Lung (tissue), 11 donors: ENCODE measurements at regions not wholly inside any gene's neighbourhood (a gene's known extent, or its start where the extent isn't known, plus 50 kb on each side); places are given as distances from the start of the nearest gene placed in this dataset.
A peak's percentile ranks its signal among the peaks of the same experiment; 100 is the strongest.

Source experiments
- ATAC-seq: fragments of 200-7000 bp; cut with Tn5 transposase; one replicate; pipeline ENCODE4 v1.9.1; 2020; ENCODE audit warnings: moderate number of reproducible peaks; ENCODE audit not compliant: insufficient read depth, low FRiP score
- DNase-seq, 3 donors: peaks; one replicate each; pipeline ENCODE4 v3.0.0-alpha.2; 2013 to 2017
- H3K27ac ChIP-seq, 2 donors: one replicate each; pipeline ENCODE4 v1.5.1; 2013; ENCODE audit warnings: mild to moderate bottlenecking in 2 of 2, moderate library complexity in 2 of 2, control low read depth in 1 of 2, inconsistent platforms in 1 of 2, low read depth in 1 of 2, low read length in 1 of 2
- H3K27me3 ChIP-seq, 3 donors: one replicate each; pipeline ENCODE4 v1.5.1; 2013; ENCODE audit warnings: low read length in 2 of 3; ENCODE audit not compliant: control insufficient read depth in 3 of 3, insufficient read depth in 3 of 3
- H3K36me3 ChIP-seq, 4 donors: one replicate each; pipeline ENCODE4 v1.5.1; 2013; ENCODE audit warnings: low read length in 4 of 4, mild to moderate bottlenecking in 1 of 4, moderate library complexity in 1 of 4; ENCODE audit not compliant: control insufficient read depth in 4 of 4, insufficient read depth in 4 of 4
- H3K4me1 ChIP-seq, 5 donors: one replicate each; pipeline ENCODE4 v1.5.1; 2013; ENCODE audit warnings: low read length in 5 of 5, mild to moderate bottlenecking in 2 of 5, moderate library complexity in 1 of 5; ENCODE audit not compliant: control insufficient read depth in 5 of 5, insufficient read depth in 5 of 5
- H3K4me3 ChIP-seq: one replicate; pipeline ENCODE4 v1.5.1; 2013; ENCODE audit warnings: mild to moderate bottlenecking, control low read depth, moderate library complexity
- H3K9ac ChIP-seq, 2 donors: one replicate each; pipeline ENCODE4 v1.5.1; 2013; ENCODE audit warnings: low read length in 2 of 2, control low read depth in 1 of 2; ENCODE audit not compliant: insufficient read depth in 1 of 2
- H3K9me3 ChIP-seq, 4 donors: one replicate each; pipeline ENCODE4 v1.5.1; 2013; ENCODE audit warnings: low read length in 3 of 4, mild to moderate bottlenecking in 1 of 4, moderate library complexity in 1 of 4; ENCODE audit not compliant: control insufficient read depth in 4 of 4, insufficient read depth in 3 of 4
- WGBS, 2 donors: extraction: QIAGEN DNeasy Blood & Tissue Kit; methylation state at CpG; one replicate each; pipeline ENCODE4 v1.1.7; 2013; 5-methylcytosine and 5-hydroxymethylcytosine counted together
- TF ChIP-seq, protein P1 (sequence below): IDR thresholded peaks from 2 replicates; pipeline ENCODE4 v1.5.1; 2012; ENCODE audit warnings: mild to moderate bottlenecking; ENCODE audit errors: control extremely low read depth, extremely low read depth
- donor health status: control.
- donor health status: control.
- donor health status: Bipolar disorder and iron deficiency.
- donor health status: healthy.
- donor health status: DM: yes; HTN: yes; CAD: no.

DNA sequence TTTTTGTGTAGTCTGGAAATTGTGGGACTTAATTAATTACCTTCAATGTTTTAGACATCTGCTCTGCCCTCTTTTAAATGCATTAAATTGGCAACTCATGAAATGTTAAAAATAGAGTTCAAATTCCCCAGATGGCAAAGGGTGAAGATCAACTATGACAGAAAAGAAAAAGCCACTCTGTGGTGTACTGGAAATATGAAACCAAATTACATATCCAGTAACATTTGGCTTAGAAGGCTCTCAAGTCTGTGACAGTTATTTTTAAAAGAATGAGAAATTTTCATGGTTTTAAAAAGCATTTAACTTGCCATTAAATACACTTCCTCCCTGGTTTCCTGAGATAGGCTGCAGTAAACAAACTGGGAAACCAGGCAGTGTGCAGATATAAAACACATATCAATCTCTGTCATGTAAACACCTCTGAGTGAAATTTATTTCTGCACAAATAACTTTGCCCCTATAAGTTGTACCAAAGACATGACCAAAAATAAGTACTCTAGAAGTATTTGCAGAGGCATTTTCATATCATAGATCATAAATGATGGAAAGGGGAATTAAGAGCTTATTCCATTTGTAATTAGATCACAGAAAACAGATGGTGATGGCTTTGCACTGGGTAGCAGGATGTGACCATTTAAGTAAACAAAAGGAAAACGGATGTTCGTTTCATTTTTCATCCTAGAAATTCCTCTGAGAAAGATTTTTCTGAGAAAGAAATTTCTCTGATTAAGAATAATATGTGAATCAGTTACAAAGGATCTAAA is 360.1 kb downstream of the SAMD5 start:
- Histone ChIP-seq H3K9ac (no peak overlapping the region), H3K27ac (no peak overlapping the region), H3K4me1 (peaks cover 0 to 28% (median 3%) of the 10 kb centered on the region in 5 donors), H3K4me3 (no peak overlapping the region), H3K27me3 (no peaks in the 10 kb centered on the region), H3K36me3 (no peaks in the 10 kb centered on the region), H3K9me3 (no peaks in the 10 kb centered on the region)
- 10 to 14% methylated on average over 2 of the region's 2 CpGs for WGBS, 2 donors
- DNase-seq (peak in 2 of 3 donors; percentile 35 to 44), ATAC-seq (no peak)
- TF ChIP-seq, protein P1, sequence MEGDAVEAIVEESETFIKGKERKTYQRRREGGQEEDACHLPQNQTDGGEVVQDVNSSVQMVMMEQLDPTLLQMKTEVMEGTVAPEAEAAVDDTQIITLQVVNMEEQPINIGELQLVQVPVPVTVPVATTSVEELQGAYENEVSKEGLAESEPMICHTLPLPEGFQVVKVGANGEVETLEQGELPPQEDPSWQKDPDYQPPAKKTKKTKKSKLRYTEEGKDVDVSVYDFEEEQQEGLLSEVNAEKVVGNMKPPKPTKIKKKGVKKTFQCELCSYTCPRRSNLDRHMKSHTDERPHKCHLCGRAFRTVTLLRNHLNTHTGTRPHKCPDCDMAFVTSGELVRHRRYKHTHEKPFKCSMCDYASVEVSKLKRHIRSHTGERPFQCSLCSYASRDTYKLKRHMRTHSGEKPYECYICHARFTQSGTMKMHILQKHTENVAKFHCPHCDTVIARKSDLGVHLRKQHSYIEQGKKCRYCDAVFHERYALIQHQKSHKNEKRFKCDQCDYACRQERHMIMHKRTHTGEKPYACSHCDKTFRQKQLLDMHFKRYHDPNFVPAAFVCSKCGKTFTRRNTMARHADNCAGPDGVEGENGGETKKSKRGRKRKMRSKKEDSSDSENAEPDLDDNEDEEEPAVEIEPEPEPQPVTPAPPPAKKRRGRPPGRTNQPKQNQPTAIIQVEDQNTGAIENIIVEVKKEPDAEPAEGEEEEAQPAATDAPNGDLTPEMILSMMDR = no peak

DNA sequence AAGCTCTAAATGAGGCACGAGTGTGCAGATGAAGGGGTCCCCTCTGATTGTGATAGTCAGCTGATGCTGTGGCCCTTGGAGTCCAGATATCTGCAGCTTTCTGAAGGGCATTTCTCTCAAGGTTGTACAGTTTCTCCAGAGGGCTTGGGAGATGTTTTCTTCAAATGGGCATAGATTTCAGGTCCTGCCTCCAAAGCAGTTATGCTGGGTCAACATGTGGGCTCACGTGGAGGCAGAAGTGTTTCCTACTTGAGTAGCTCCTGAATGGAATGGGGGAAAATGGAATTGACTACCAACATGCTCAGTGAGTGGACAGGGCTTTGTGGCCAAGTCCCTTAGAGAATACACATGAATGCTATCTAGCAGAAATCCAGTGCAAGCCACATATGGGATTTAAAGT is 360.7 kb downstream of the SAMD5 start:
- H3K9ac ChIP-seq = no peak overlapping the region
- TF ChIP-seq, protein P1 = no peak
- WGBS, 2 donors = 37 to 44% methylated on average over 2 of the region's 2 CpGs
- H3K36me3 ChIP-seq = no peaks in the 10 kb centered on the region
- H3K27ac ChIP-seq = peak overlapping the region in 1 of 2 donors; percentile 52
- no peak for DNase-seq
- H3K4me3 ChIP-seq = no peak overlapping the region
- peaks cover 0 to 28% (median 3%) of the 10 kb centered on the region in 5 donors for H3K4me1 ChIP-seq
- H3K27me3 ChIP-seq = no peaks in the 10 kb centered on the region
- H3K9me3 ChIP-seq = no peaks in the 10 kb centered on the region
- ATAC-seq = no peak

DNA sequence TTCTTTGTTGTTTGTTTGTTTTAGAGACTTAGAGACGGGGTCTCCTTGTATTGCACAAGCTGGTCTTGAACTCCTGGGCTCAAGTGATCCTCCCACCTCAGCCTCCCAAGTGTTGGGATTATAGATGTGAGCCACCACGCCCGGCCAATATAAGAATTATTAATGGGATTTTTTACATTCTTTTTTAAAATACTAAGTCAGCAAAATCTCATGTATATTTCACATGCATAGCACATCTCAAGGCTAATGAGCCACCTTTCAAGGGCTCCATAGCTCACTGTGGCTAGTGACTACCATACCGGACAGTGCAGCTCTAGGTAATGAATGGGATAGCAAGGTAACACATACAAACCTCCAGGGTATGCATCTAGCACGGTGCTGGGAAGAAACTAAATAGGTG is 361.4 kb downstream of the SAMD5 start:
- no peak overlapping the region for H3K4me3 ChIP-seq
- ATAC-seq = no peak
- H3K4me1 ChIP-seq = peaks cover 0 to 28% (median 3%) of the 10 kb centered on the region in 5 donors
- no peaks in the 10 kb centered on the region for H3K27me3 ChIP-seq
- no peaks in the 10 kb centered on the region for H3K9me3 ChIP-seq
- WGBS, 2 donors = 88% methylated on average over 5 of the region's 5 CpGs
- no peaks in the 10 kb centered on the region for H3K36me3 ChIP-seq
- H3K9ac ChIP-seq = no peak overlapping the region
- TF ChIP-seq, protein P1 = no peak
- DNase-seq = no peak
- no peak overlapping the region for H3K27ac ChIP-seq
